ENCODE measurements at regions not wholly inside any gene's neighbourhood (a gene's known extent, or its start where the extent isn't known, plus 50 kb on each side); places are given as distances from the start of the nearest gene placed in this dataset.

DNA sequence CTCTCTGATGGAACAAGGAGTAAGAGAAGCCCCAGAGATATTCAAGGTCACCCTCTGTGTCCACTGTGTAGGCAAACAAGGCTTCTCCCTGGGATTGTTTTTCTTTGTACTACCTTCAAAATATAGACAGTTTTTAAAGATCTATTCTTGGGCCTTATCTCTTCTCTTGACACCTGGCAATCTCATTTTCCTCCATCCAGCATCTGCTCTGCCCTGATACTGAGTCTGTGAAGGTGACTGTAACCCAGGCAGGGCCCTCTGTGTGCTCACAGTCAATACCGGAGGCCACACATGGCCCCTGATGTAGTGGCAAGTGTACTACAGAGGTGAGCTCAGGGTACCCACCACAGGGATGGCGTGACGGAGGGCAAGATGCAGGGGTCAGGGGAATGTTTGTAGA is 221.1 kb downstream of the SNX10 start:
- Histone ChIP-seq H3K27ac (ENCODE audit: low read depth, low read length) (no peak overlapping the region), H4K91ac (replicated peaks; ENCODE audit: insufficient read length, low read length) (no peak overlapping the region), H3K79me1 (ENCODE audit: low read depth, low read length) (no peaks in the 10 kb centered on the region), H4K8ac (ENCODE audit: extremely low read depth, insufficient read depth, low read length) (no peak overlapping the region), H3K27me3 (replicated peaks in 1 of 4; ENCODE audit: control insufficient read depth in 3 of 4, extremely low read depth in 1 of 4, insufficient read depth in 3 of 4, low read length in 3 of 4) (no peaks in the 10 kb centered on the region; a peak in 1 of 7 replicates), H3K23me2 (ENCODE audit: low read depth, low read length) (no peaks in the 10 kb centered on the region), H3K4me3 (ENCODE audit: extremely low read depth in 1 of 4, insufficient read depth in 2 of 4, low read depth in 3 of 4, low read length in 4 of 4) (no peak overlapping the region), H3K9me3 (ENCODE audit: insufficient read depth in 2 of 2, low read depth in 1 of 2, low read length in 1 of 2) (no peaks in the 10 kb centered on the region), H3K56ac (replicated peaks; ENCODE audit: insufficient read length, low read depth, low read length) (no peak overlapping the region), H3K36me3 (ENCODE audit: control insufficient read depth in 2 of 4, insufficient read depth in 4 of 4, low read length in 3 of 4) (no peaks in the 10 kb centered on the region), H2AK5ac (ENCODE audit: low read depth, low read length) (no peak overlapping the region), H3K14ac (ENCODE audit: insufficient read length) (no peak overlapping the region), H4K20me1 (replicated peaks in 1 of 2; ENCODE audit: control insufficient read depth in 1 of 2, insufficient read depth in 2 of 2, low read length in 2 of 2) (no peaks in the 10 kb centered on the region), H3K79me2 (ENCODE audit: control insufficient read depth in 1 of 2, insufficient read depth in 2 of 2, low read length in 2 of 2) (no peaks in the 10 kb centered on the region), H3K9ac (replicated peaks in 1 of 4; ENCODE audit: extremely low read depth in 1 of 4, low read depth in 3 of 4, low read length in 3 of 4) (no peak overlapping the region), H3K18ac (ENCODE audit: extremely low read depth, low read length) (no peak overlapping the region), H2BK5ac (ENCODE audit: low read depth, low read length) (no peak overlapping the region), H3K4me1 (replicated peaks in 1 of 4; ENCODE audit: control insufficient read depth in 3 of 4, insufficient read depth in 4 of 4, low read length in 3 of 4) (peaks cover 0 to 8% (median 2%) of the 10 kb centered on the region in 4 experiments; a peak in 2 of 7 replicates), H2AFZ (ENCODE audit: low read length) (no peak overlapping the region), H2BK120ac (replicated peaks; ENCODE audit: low read depth, low read length) (no peak overlapping the region), H3K23ac (ENCODE audit: insufficient read length) (no peak overlapping the region), H3K4me2 (ENCODE audit: insufficient read depth in 1 of 2, low read depth in 2 of 2, low read length in 2 of 2) (no peak overlapping the region), H2BK12ac (ENCODE audit: low read depth, low read length) (no peak overlapping the region), H4K5ac (ENCODE audit: insufficient read length, low read depth, low read length) (no peak overlapping the region), H2BK20ac (ENCODE audit: low read length) (no peak overlapping the region), H3K4ac (replicated peaks; ENCODE audit: insufficient read length, low read depth, low read length) (no peak overlapping the region), H2BK15ac (ENCODE audit: low read length) (no peak overlapping the region)
- WGBS, 2 experiments (ENCODE audit: extremely low coverage in 1 of 2, insufficient coverage in 1 of 2, insufficient read length in 1 of 2, insufficient replicate concordance in 2 of 2, low coverage in 1 of 2, low lambda C conversion rate in 2 of 2, missing lambda C conversion rate in 1 of 2): 94% methylated on average over 3 of the region's 3 CpGs; no CpG with 5 or more reads in 1 of the 2 experiments
- no peak for FAIRE-seq
- ChIA-PET CTCF (ENCODE audit: partially characterized antibody) (interaction anchor here (0.7 to 1.7 kb wide), 4 partner anchors 121 to 155 kb away, joined by 3 to 6 read pairs (median 4); no protein-coding TSS in a partner anchor), POLR2A (ENCODE audit: partially characterized antibody) (interaction anchor here (1.4 kb wide), 1 partner anchor 10 kb away, joined by 3 read pairs; no protein-coding TSS in a partner anchor)
- DNase-seq (ENCODE audit: low read depth in 1 of 2, low spot score in 2 of 2): no peak
- TF ChIP-seq POLR2A (IDR thresholded peaks at IDR 0.05; ENCODE audit: control extremely low read depth in 1 of 2, low read depth in 2 of 2, low read length in 2 of 2) (no peak), RXRA (IDR thresholded peaks at IDR 0.05; ENCODE audit: insufficient read depth, low read depth, low read length) (no peak), NRF1 (IDR thresholded peaks at IDR 0.05; ENCODE audit: low read depth, low read length) (no peak), CHD2 (IDR thresholded peaks at IDR 0.05; ENCODE audit: low read length) (no peak)
- TF ChIP-seq, protein P1, sequence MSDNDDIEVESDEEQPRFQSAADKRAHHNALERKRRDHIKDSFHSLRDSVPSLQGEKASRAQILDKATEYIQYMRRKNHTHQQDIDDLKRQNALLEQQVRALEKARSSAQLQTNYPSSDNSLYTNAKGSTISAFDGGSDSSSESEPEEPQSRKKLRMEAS (IDR thresholded peaks at IDR 0.05): no peak
